Mammary epithelial cell (primary cell): ENCODE measurements at regions not wholly inside any gene's neighbourhood (a gene's known extent, or its start where the extent isn't known, plus 50 kb on each side); places are given as distances from the start of the nearest gene placed in this dataset.

ENCODE experiments used
- CTCF ChIP-seq, 2 donors: IDR thresholded peaks in 1 of 2; conservative IDR thresholded peaks in 1 of 2; 2 replicates each; pipeline ENCODE4 v1.5.1; 2011 to 2012; ENCODE audit warnings: inconsistent platforms in 2 of 2, low read length in 2 of 2, mild to moderate bottlenecking in 2 of 2, control low read depth in 1 of 2, low read depth in 1 of 2; ENCODE audit not compliant: insufficient read depth in 1 of 2; ENCODE audit errors: extremely low read depth in 1 of 2
- EZH2 ChIP-seq: IDR thresholded peaks from 2 replicates; pipeline ENCODE4 v1.6.1; 2012; ENCODE audit warnings: low read length, inconsistent platforms, borderline replicate concordance

GRCh38 chr13:44713788-44714469, 137.8 kb upstream of the TSC22D1 start:
- no peak for TF ChIP-seq CTCF (conservative IDR thresholded peaks at IDR 0.05 in 1 of 2, IDR thresholded peaks at IDR 0.05 in 1 of 2; ENCODE audit: extremely low read depth in 1 of 2, insufficient read depth in 1 of 2, low read depth in 1 of 2, low read length in 2 of 2)
- TF ChIP-seq EZH2 = no peak
